ENCODE measurements at regions not wholly inside any gene's neighbourhood (a gene's known extent, or its start where the extent isn't known, plus 50 kb on each side); places are given as distances from the start of the nearest gene placed in this dataset.

DNA sequence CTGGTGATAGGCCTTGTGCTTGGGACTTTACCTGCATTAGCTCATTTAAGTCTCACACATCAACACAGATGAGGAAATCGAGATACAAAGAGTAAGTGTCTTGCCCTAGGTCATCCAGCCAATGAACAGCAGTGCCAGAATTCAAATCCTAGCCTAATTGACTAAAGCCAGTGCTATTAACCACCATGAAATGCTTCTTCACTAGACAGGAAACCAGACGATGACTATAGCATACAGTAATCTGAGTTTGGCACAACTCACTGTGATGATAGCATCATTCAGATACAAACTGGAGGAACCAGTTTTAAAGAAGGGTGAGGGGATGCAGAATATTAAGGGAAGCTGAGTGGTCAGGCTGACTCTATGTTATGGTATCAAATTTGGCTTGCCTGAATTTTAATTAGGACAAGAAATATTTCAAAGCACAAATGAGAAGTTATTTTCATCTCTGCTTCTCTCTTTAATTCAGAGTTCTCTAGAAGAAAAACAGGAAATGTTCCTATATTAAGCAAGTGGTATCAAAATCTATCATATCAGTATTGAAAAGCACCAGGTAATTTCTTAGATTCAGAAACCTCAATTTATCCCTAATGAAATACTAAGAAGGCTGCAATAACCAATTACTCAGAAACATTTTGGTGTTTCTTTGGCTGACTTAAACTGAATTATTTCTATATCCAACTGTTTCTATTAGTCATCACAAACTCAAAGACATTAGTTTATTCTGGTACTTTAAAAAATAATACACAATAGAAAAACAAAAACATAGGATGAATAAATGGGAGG, 147.0 kb upstream of the RASA1 start:
- Mint-ChIP-seq H3K4me3 (no peak overlapping the region), H3K27me3 (ENCODE audit: low read depth in 3 of 3) (no peaks in the 10 kb centered on the region), H3K4me1 (peaks cover 53% of the 10 kb centered on the region), H3K27ac (peak overlapping the region in 5 of 7 donors; percentile 38 to 77 (median 60)), H3K36me3 (no peaks in the 10 kb centered on the region), H3K9me3 (no peaks in the 10 kb centered on the region)
- Histone ChIP-seq H3K4me3 (replicated peaks in 1 of 3; ENCODE audit: low read depth in 2 of 3, low read length in 3 of 3) (peak overlapping the region in 1 of 3 experiments; percentile 1), H3K9me3 (replicated peaks in 1 of 2; ENCODE audit: control insufficient read depth in 1 of 2, insufficient read depth in 1 of 2, low read length in 2 of 2) (no peaks in the 10 kb centered on the region), H3K36me3 (replicated peaks in 1 of 2; ENCODE audit: control insufficient read depth in 1 of 2, insufficient read depth in 2 of 2, low read length in 2 of 2) (no peaks in the 10 kb centered on the region), H3K27me3 (ENCODE audit: control insufficient read depth in 2 of 2, insufficient read depth in 2 of 2, low read length in 2 of 2) (no peaks in the 10 kb centered on the region), H2AFZ (ENCODE audit: insufficient read depth, low read depth, low read length, poor library complexity, severe bottlenecking) (no peak overlapping the region), H3K4me1 (ENCODE audit: control insufficient read depth in 1 of 2, insufficient read depth in 2 of 2, low read length in 2 of 2) (peaks cover 39 to 53% of the 10 kb centered on the region in 2 donors), H3K4me2 (replicated peaks; ENCODE audit: extremely low read depth, low read length, poor library complexity, severe bottlenecking) (peak overlapping the region; percentile 5), H4K20me1 (ENCODE audit: insufficient read depth, low read length) (no peaks in the 10 kb centered on the region), H3K9ac (ENCODE audit: insufficient read depth, low read length, poor library complexity, severe bottlenecking) (no peak overlapping the region), H3K79me2 (ENCODE audit: insufficient read depth, low read length) (no peaks in the 10 kb centered on the region), H3K27ac (ENCODE audit: low read depth in 1 of 2, low read length in 2 of 2) (peak overlapping the region in 1 of 2 donors; percentile 45)
- 100% methylated on average over 1 of the region's 2 CpGs for WGBS (ENCODE audit: insufficient coverage)
- intact Hi-C loops (cut with micrococcal nuclease): no loop called here
- peak; percentile 49 to 69 (median 52) for DNase-seq
- TF ChIP-seq, protein P1, sequence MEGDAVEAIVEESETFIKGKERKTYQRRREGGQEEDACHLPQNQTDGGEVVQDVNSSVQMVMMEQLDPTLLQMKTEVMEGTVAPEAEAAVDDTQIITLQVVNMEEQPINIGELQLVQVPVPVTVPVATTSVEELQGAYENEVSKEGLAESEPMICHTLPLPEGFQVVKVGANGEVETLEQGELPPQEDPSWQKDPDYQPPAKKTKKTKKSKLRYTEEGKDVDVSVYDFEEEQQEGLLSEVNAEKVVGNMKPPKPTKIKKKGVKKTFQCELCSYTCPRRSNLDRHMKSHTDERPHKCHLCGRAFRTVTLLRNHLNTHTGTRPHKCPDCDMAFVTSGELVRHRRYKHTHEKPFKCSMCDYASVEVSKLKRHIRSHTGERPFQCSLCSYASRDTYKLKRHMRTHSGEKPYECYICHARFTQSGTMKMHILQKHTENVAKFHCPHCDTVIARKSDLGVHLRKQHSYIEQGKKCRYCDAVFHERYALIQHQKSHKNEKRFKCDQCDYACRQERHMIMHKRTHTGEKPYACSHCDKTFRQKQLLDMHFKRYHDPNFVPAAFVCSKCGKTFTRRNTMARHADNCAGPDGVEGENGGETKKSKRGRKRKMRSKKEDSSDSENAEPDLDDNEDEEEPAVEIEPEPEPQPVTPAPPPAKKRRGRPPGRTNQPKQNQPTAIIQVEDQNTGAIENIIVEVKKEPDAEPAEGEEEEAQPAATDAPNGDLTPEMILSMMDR (IDR thresholded peaks at IDR 0.05): no peak

DNA sequence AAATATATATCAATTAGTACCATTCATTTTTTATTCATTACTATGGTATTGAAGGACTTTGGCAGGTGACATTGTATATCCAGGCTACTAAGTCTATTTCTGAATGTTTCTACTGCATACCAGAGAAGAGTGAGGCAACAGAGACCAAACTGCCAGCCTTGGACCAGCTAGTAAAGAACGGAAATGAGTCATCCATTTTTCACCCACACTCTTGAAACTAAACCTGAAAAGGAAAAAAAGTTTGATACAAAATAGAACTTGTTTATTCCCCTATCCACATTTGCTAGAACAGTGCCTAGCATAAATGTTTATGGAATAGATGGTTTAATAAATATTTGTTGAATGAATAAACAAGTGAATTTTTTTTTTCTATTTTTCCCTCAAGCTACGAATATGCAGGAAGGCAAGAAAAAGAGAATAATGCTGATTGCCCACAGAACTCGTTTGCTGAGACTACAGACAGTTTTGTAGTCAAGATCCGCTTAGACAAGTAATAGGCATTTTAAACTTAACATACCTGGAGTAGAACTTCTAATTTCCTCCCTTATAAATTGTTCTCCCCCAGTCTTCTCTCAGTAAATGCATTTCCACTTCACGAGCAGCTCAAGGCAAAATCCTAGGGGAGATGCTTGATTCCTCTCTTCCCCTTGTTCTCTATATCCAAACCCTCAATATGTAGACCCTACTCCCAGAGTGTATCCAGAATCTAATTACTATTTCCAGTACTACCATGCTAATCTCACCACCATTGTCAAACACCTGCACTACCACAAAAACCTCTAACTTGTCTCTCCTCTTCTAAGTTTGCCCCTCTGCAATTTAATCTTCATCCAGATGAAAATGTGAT, 146.2 kb upstream of the RASA1 start:
- Histone ChIP-seq H4K20me1 (ENCODE audit: insufficient read depth, low read length) (no peaks in the 10 kb centered on the region), H3K4me3 (replicated peaks in 1 of 3; ENCODE audit: low read depth in 2 of 3, low read length in 3 of 3) (peak overlapping the region in 1 of 3 experiments; percentile 1), H3K4me1 (ENCODE audit: control insufficient read depth in 1 of 2, insufficient read depth in 2 of 2, low read length in 2 of 2) (peaks cover 39 to 53% of the 10 kb centered on the region in 2 donors), H2AFZ (ENCODE audit: insufficient read depth, low read depth, low read length, poor library complexity, severe bottlenecking) (no peak overlapping the region), H3K4me2 (replicated peaks; ENCODE audit: extremely low read depth, low read length, poor library complexity, severe bottlenecking) (peak overlapping the region; percentile 5), H3K36me3 (replicated peaks in 1 of 2; ENCODE audit: control insufficient read depth in 1 of 2, insufficient read depth in 2 of 2, low read length in 2 of 2) (no peaks in the 10 kb centered on the region), H3K79me2 (ENCODE audit: insufficient read depth, low read length) (no peaks in the 10 kb centered on the region), H3K9ac (ENCODE audit: insufficient read depth, low read length, poor library complexity, severe bottlenecking) (no peak overlapping the region), H3K27ac (ENCODE audit: low read depth in 1 of 2, low read length in 2 of 2) (peak overlapping the region in 1 of 2 donors; percentile 45), H3K27me3 (ENCODE audit: control insufficient read depth in 2 of 2, insufficient read depth in 2 of 2, low read length in 2 of 2) (no peaks in the 10 kb centered on the region), H3K9me3 (replicated peaks in 1 of 2; ENCODE audit: control insufficient read depth in 1 of 2, insufficient read depth in 1 of 2, low read length in 2 of 2) (no peaks in the 10 kb centered on the region)
- TF ChIP-seq, protein P1 (IDR thresholded peaks at IDR 0.05): no peak
- Mint-ChIP-seq H3K36me3 (no peaks in the 10 kb centered on the region), H3K9me3 (no peaks in the 10 kb centered on the region), H3K27me3 (ENCODE audit: low read depth in 3 of 3) (peaks cover 0 to 2% (median 0%) of the 10 kb centered on the region in 3 donors), H3K4me1 (peaks cover 53% of the 10 kb centered on the region), H3K4me3 (no peak overlapping the region), H3K27ac (peak overlapping the region in 5 of 7 donors; percentile 2 to 77 (median 53))
- intact Hi-C loops (cut with micrococcal nuclease): no loop called here
- DNase-seq: peak; percentile 57 to 79 (median 75)
- WGBS (ENCODE audit: insufficient coverage): 85% methylated on average over 2 of the region's 5 CpGs

Data from CD14-positive monocyte (primary cell).